ENCODE measurements at regions not wholly inside any gene's neighbourhood (a gene's known extent, or its start where the extent isn't known, plus 50 kb on each side); places are given as distances from the start of the nearest gene placed in this dataset.

DNA sequence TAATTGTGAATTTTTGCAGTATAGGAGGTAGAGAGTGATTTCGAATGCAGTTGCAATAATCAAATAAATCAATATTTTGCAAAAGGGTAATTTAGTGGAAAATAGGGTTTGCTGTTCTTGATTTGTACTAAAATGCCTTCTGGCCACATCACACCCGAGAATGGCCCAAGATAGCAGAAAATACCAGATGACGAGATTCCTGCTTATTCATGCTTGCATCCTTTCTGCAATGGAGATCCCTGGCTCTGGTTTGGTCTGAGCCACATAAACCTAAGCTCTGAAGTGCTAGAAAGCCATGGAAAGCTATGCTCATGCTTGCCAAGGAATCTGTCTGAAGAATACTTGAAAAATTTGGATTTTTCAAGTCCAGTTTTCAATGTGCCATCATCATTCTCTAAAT is 634.2 kb upstream of the COBL start:
- Histone ChIP-seq H3K27ac (no peak overlapping the region), H3K4me3 (ENCODE audit: low read depth, low read length) (no peak overlapping the region), H3K27me3 (replicated peaks) (no peaks in the 10 kb centered on the region), H3K36me3 (replicated peaks) (no peaks in the 10 kb centered on the region)
- TF ChIP-seq, protein P1, sequence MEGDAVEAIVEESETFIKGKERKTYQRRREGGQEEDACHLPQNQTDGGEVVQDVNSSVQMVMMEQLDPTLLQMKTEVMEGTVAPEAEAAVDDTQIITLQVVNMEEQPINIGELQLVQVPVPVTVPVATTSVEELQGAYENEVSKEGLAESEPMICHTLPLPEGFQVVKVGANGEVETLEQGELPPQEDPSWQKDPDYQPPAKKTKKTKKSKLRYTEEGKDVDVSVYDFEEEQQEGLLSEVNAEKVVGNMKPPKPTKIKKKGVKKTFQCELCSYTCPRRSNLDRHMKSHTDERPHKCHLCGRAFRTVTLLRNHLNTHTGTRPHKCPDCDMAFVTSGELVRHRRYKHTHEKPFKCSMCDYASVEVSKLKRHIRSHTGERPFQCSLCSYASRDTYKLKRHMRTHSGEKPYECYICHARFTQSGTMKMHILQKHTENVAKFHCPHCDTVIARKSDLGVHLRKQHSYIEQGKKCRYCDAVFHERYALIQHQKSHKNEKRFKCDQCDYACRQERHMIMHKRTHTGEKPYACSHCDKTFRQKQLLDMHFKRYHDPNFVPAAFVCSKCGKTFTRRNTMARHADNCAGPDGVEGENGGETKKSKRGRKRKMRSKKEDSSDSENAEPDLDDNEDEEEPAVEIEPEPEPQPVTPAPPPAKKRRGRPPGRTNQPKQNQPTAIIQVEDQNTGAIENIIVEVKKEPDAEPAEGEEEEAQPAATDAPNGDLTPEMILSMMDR (IDR thresholded peaks at IDR 0.05; ENCODE audit: low read depth, low read length, missing control alignments), result no peak
- in situ Hi-C loops (cut with HindIII; ENCODE audit: low pct_ligation_motif_present, low sequenced_read_pairs), result no loop called here
- no peak for DNase-seq

DNA sequence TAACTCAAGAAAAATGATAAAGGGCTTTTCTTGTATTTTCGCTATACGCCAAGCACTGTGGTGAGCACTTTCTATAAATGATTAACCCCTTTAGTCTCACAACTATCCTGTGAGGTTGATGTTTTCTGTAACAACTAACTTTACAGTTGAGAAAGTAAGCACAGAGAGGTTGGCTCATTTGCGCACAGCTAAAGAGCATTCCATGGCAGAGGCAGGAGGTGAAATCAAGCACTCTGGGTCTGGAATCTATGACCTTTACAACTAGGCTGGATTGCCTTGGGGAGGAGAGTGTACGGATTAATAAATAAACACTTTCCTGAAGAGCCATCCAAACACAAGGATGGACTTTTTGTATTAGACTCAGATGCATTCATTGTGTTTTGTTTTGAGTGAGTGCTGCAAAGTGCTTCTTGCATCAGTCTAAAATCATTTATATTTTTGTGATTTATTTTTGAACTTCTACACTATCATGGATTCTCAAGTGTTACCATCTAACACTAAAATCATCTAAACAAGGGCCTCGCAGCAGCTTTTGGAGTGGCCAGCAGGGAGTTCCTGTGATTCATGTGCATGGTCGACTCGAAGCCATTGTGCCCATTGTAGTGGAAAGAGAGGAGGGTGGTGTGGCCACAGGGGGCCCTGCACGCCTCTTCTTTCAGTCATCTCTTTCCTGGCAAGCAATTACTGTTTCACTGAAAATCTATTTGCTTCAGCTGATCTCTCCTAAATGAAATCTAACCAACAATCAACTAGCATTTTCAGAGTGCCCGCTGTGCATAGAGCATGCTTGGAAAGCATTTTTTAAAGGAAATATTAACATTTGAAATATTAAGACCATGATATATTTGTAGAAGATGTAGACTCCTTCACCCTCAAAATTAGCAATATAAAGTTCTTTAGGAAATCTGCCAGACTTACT is 633.4 kb upstream of the COBL start:
- Histone ChIP-seq H3K27ac (no peak overlapping the region), H3K4me3 (ENCODE audit: low read depth, low read length) (no peak overlapping the region), H3K27me3 (replicated peaks) (no peaks in the 10 kb centered on the region), H3K36me3 (replicated peaks) (no peaks in the 10 kb centered on the region)
- TF ChIP-seq, protein P1 (IDR thresholded peaks at IDR 0.05; ENCODE audit: low read depth, low read length, missing control alignments), result no peak
- in situ Hi-C loops (cut with HindIII; ENCODE audit: low pct_ligation_motif_present, low sequenced_read_pairs), result no loop called here
- no peak for DNase-seq

DNA sequence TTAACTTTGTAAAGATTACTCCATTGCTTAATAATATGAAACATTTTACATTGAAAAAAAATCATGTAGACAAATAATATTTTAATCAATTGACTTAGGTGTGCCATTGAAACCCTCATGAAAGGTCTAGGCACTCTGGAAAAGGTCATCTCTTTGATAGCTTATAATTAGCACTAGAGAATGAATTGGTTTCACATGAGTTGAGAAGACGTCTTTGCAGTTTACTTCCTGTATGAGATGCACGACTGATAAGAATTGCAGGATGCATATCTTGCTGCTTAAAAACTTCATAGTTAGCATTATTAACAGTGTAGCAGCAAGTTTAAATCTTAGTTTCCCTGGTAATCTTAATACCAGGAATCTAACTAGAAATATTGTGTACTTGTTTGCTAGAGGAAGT is 614.2 kb upstream of the COBL start:
- Histone ChIP-seq H3K36me3 (replicated peaks) (no peaks in the 10 kb centered on the region), H3K27ac (no peak overlapping the region), H3K27me3 (replicated peaks) (no peaks in the 10 kb centered on the region), H3K4me3 (ENCODE audit: low read depth, low read length) (no peak overlapping the region)
- no peak for DNase-seq
- TF ChIP-seq, protein P1 (IDR thresholded peaks at IDR 0.05; ENCODE audit: low read depth, low read length, missing control alignments), result no peak
- in situ Hi-C loops (cut with HindIII; ENCODE audit: low pct_ligation_motif_present, low sequenced_read_pairs), result no loop called here

DNA sequence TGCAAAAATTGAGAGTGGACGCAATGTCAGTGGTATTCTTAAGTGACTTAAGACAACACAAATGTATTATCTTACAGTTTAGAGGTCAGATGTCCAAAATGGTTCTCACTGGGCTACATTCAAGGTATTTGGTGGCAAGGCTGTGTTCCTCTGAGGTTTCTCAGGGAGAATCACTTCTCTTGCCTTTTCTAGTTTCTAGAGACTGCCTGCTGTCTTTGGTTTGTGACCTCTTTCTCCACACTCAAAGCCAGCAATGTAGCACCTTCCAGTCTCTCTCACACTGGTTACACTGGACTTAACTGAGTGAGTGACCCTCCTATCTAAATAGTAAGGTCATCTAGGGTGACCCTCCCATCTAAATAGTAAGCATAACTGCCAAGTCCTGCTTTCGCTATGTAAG is 613.2 kb upstream of the COBL start:
- no peaks in the 10 kb centered on the region for H3K36me3 ChIP-seq (replicated peaks)
- H3K27ac ChIP-seq, result no peak overlapping the region
- H3K4me3 ChIP-seq (ENCODE audit: low read depth, low read length), result no peak overlapping the region
- TF ChIP-seq, protein P1 (IDR thresholded peaks at IDR 0.05; ENCODE audit: low read depth, low read length, missing control alignments), result no peak
- H3K27me3 ChIP-seq (replicated peaks), result no peaks in the 10 kb centered on the region
- DNase-seq, result no peak
- in situ Hi-C loops (cut with HindIII; ENCODE audit: low pct_ligation_motif_present, low sequenced_read_pairs), result no loop called here

DNA sequence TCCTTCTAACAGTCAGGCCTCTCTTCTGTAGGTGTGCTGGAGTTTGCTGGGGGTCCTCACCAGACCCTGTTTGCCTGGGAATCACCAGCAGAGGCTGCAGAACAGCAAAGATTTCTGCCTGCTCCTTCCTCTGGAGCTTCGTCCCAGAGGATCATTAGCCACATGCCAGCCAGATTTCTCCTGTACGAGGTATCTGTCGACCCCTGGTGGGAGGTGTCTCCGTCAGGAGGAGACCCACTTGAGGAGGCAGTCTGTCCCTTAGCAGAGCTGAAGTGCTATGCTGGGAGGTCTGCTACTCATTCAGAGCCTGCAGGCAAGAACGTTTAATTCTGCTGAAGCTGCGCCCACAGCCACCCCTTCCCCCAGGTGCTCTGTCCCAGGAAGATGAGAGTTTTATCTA is 611.1 kb upstream of the COBL start:
- no peak for DNase-seq
- TF ChIP-seq, protein P1 (IDR thresholded peaks at IDR 0.05; ENCODE audit: low read depth, low read length, missing control alignments), result no peak
- H3K4me3 ChIP-seq (ENCODE audit: low read depth, low read length), result no peak overlapping the region
- H3K27ac ChIP-seq, result no peak overlapping the region
- no peaks in the 10 kb centered on the region for H3K36me3 ChIP-seq (replicated peaks)
- in situ Hi-C loops (cut with HindIII; ENCODE audit: low pct_ligation_motif_present, low sequenced_read_pairs), result no loop called here
- no peaks in the 10 kb centered on the region for H3K27me3 ChIP-seq (replicated peaks)

Measured in brain microvascular endothelial cell (primary cell).